Left hindlimb (tissue), 1 donor: ENCODE measurements at regions not wholly inside any gene's neighbourhood (a gene's known extent, or its start where the extent isn't known, plus 50 kb on each side); places are given as distances from the start of the nearest gene placed in this dataset.

Experiments used
- DNase-seq: peaks from one replicate; pipeline ENCODE4 v3.0.0-alpha.2; 2018

GRCh38 chr5:8241558-8241957, 372.6 kb downstream of the MTRR start:
- DNase-seq: no peak

GRCh38 chr5:8247049-8247899, 378.3 kb downstream of the MTRR start:
- no peak for DNase-seq

- no peak for DNase-seq
Measured at GRCh38 chr5:8253376-8253775, 384.4 kb downstream of the MTRR start.

- no peak for DNase-seq
Measured at GRCh38 chr5:8254674-8255073, 385.7 kb downstream of the MTRR start.

GRCh38 chr5:8258801-8259200, 389.9 kb downstream of the MTRR start:
- no peak for DNase-seq

DNA sequence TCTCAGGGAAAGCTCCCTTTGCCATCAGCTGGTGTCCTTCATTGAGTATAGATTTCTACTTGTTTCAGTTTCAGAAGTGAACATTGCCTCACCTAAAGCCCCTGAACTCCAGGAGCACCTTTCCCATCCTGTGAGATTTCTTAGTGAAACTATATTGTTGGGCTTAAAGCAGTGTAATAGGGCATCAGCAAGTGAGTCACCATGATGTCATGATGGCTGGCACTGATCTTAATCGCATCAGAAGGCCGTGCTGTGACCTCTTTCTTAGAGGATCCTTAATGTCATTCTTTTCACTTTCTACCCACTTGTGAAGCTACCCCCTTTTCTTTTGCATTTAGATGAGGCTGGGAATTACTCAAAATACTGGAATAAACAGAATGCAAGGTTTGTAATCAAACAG, 401.3 kb downstream of the MTRR start:
- no peak for DNase-seq

- DNase-seq: no peak
Measured at GRCh38 chr5:8280711-8281363, 411.9 kb downstream of the MTRR start.

GRCh38 chr5:8288334-8288733, 419.4 kb downstream of the MTRR start:
- no peak for DNase-seq

- DNase-seq: no peak
Measured at GRCh38 chr5:8288897-8289516, 420.1 kb downstream of the MTRR start.

DNA sequence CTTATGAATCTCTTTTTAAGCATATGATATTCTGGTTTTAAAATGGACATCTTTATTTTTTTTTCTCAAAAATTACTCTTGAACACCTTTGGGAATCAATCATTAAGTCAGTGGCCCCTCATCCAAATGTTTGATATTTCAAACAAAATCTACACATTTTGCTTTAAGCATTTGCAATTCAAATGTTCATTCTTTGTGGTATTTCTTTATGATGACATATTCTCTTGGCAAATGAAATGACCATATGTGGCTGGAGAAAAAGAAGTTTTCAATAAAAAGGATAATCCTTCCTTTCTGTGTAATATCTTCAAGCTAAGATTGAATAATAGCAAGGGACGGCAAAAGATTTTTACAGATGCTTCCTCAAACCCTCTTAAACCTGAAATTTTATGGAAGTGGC, 420.8 kb downstream of the MTRR start:
- no peak for DNase-seq

GRCh38 chr5:8290721-8291120, 421.8 kb downstream of the MTRR start:
- no peak for DNase-seq

GRCh38 chr5:8291641-8292040, 422.7 kb downstream of the MTRR start:
- no peak for DNase-seq

- DNase-seq: no peak
Measured at GRCh38 chr5:8295141-8295540, 426.2 kb downstream of the MTRR start.

- DNase-seq: no peak
Measured at GRCh38 chr5:8299716-8300115, 430.8 kb downstream of the MTRR start.

GRCh38 chr5:8304341-8304740, 435.4 kb downstream of the MTRR start:
- no peak for DNase-seq

- DNase-seq: no peak
Measured at GRCh38 chr5:8306288-8306896, 437.4 kb downstream of the MTRR start.

- DNase-seq: no peak
Measured at GRCh38 chr5:8314965-8315364, 446.0 kb downstream of the MTRR start.

GRCh38 chr5:8316608-8317280, 447.8 kb downstream of the MTRR start:
- DNase-seq: no peak

- DNase-seq: no peak
Measured at GRCh38 chr5:8317335-8317734, 448.4 kb downstream of the MTRR start.

- DNase-seq: no peak
Measured at GRCh38 chr5:8320244-8320643, 451.3 kb downstream of the MTRR start.

DNA sequence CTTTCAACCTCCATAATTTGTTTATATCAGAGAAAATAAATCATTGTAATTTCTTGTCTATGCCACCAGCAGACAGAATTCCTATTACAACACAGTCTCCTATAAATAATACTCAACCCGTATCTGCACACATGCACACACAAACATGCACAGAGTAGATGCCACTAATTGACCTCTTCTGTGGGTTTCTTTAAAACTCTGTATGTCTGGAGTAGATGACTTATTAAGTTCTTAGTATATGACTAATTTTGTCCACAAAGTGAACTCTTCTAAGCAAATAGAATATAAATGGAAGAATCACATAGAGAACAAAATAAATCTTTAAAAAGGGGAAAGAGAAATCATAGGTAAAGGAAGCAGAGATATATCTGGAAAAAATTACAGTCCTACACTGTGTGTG, 452.3 kb downstream of the MTRR start:
- DNase-seq: no peak

- no peak for DNase-seq
Measured at GRCh38 chr5:8322484-8322883, 453.5 kb downstream of the MTRR start.

DNA sequence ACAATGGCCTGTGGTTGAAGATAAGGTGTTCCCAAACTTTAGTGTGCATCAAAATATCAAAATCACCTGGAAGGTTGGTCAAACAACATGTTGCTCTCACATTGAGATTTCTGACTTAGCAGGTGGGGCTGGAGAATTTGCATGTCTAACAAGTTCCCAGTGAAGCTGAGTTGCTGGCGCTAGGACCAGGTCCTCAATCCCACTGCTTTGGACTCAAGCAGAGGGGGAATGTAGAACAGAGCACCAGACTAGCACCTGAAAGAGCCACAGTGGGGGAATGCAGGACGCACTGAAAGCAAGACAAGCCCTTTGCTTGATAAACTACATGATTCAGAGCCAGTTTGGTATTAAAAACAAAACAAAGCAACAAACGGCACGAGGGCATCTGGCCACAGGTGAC, 458.1 kb downstream of the MTRR start:
- no peak for DNase-seq
